ENCODE measurements at regions not wholly inside any gene's neighbourhood (a gene's known extent, or its start where the extent isn't known, plus 50 kb on each side); places are given as distances from the start of the nearest gene placed in this dataset.

GRCh38 chr1:177847843-177848242 is 122.0 kb downstream of the SEC16B start:
- no peak for TF ChIP-seq CTCF (IDR thresholded peaks at IDR 0.05)
- TF ChIP-seq POLR2AphosphoS5 (IDR thresholded peaks at IDR 0.05): no peak
- no peak for TF ChIP-seq POLR2A (IDR thresholded peaks at IDR 0.05)
